ENCODE measurements at regions not wholly inside any gene's neighbourhood (a gene's known extent, or its start where the extent isn't known, plus 50 kb on each side); places are given as distances from the start of the nearest gene placed in this dataset.

GRCh38 chr17:77493238-77493820 is 352.6 kb downstream of the SEC14L1 start:
- H3K27me3 Mint-ChIP-seq, result no peaks in the 10 kb centered on the region
- H3K36me3 Mint-ChIP-seq, result peaks cover 14% of the 10 kb centered on the region
- H3K4me1 Mint-ChIP-seq, result peaks cover 7% of the 10 kb centered on the region
- POLR2A ChIA-PET, result interaction anchor here (0.8 kb wide), 1 partner anchor 20 kb away, joined by 3 read pairs; no protein-coding TSS in a partner anchor
- DNase-seq, result peak; percentile 28
- H3K4me3 Mint-ChIP-seq, result no peak overlapping the region
- H3K9me3 Mint-ChIP-seq, result no peaks in the 10 kb centered on the region
- H3K27ac Mint-ChIP-seq, result peak overlapping the region; percentile 73
- no peak for ATAC-seq (ENCODE audit: low read depth)

GRCh38 chr17:77493901-77494663 is 353.3 kb downstream of the SEC14L1 start:
- H3K4me1 Mint-ChIP-seq, result peaks cover 7% of the 10 kb centered on the region
- POLR2A ChIA-PET, result interaction anchor here (0.9 to 1.7 kb wide), 8 partner anchors 49 to 464 kb away, joined by 3 to 8 read pairs (median 4); partner anchors contain the start of gene TNRC6C
- H3K4me3 Mint-ChIP-seq, result no peak overlapping the region
- H3K27me3 Mint-ChIP-seq, result no peaks in the 10 kb centered on the region
- peaks cover 10% of the 10 kb centered on the region for H3K36me3 Mint-ChIP-seq
- no peaks in the 10 kb centered on the region for H3K9me3 Mint-ChIP-seq
- H3K27ac Mint-ChIP-seq, result peak overlapping the region; percentile 16
- DNase-seq (peak; percentile 18), ATAC-seq (ENCODE audit: low read depth) (no peak)

GRCh38 chr17:77494664-77495435 is 354.1 kb downstream of the SEC14L1 start:
- peak overlapping the region; percentile 64 for H3K27ac Mint-ChIP-seq
- peak; percentile 55 for ATAC-seq (ENCODE audit: low read depth)
- H3K27me3 Mint-ChIP-seq, result no peaks in the 10 kb centered on the region
- POLR2A ChIA-PET, result interaction anchor here (0.9 to 1.7 kb wide), 10 partner anchors 50 to 464 kb away, joined by 3 to 8 read pairs (median 4); partner anchors contain the start of gene TNRC6C
- peaks cover 7% of the 10 kb centered on the region for H3K4me1 Mint-ChIP-seq
- H3K36me3 Mint-ChIP-seq, result peaks cover 15% of the 10 kb centered on the region
- no peak overlapping the region for H3K4me3 Mint-ChIP-seq
- no peaks in the 10 kb centered on the region for H3K9me3 Mint-ChIP-seq
- DNase-seq, result peak; percentile 83

GRCh38 chr17:77495575-77495974 is 354.8 kb downstream of the SEC14L1 start:
- no peaks in the 10 kb centered on the region for H3K9me3 Mint-ChIP-seq
- POLR2A ChIA-PET, result interaction anchor here (1.1 to 1.7 kb wide), 6 partner anchors 66 to 463 kb away, joined by 3 to 8 read pairs (median 6); partner anchors contain the start of gene TNRC6C
- H3K27me3 Mint-ChIP-seq, result no peaks in the 10 kb centered on the region
- H3K27ac Mint-ChIP-seq, result no peak overlapping the region
- H3K36me3 Mint-ChIP-seq, result peaks cover 15% of the 10 kb centered on the region
- H3K4me1 Mint-ChIP-seq, result peaks cover 7% of the 10 kb centered on the region
- no peak overlapping the region for H3K4me3 Mint-ChIP-seq
- peak; percentile 22 for DNase-seq
- no peak for ATAC-seq (ENCODE audit: low read depth)

- Mint-ChIP-seq H3K27me3 (no peaks in the 10 kb centered on the region), H3K4me3 (no peak overlapping the region), H3K4me1 (peaks cover 6% of the 10 kb centered on the region), H3K27ac (no peak overlapping the region), H3K36me3 (peaks cover 17% of the 10 kb centered on the region), H3K9me3 (no peaks in the 10 kb centered on the region)
- POLR2A ChIA-PET, result interaction anchor here (1.3 to 1.6 kb wide), 2 partner anchors 96 to 104 kb away, joined by 3 to 6 read pairs; no protein-coding TSS in a partner anchor
- ATAC-seq (ENCODE audit: low read depth) (no peak), DNase-seq (peak; percentile 21)
These were observed 355.6 kb downstream of the SEC14L1 start for GRCh38 chr17:77496401-77496801.

GRCh38 chr17:77496831-77497577 is 356.2 kb downstream of the SEC14L1 start:
- POLR2A ChIA-PET, result interaction anchor here (1.3 kb wide), 1 partner anchor 97 kb away, joined by 3 read pairs; no protein-coding TSS in a partner anchor
- H3K4me3 Mint-ChIP-seq, result no peak overlapping the region
- DNase-seq (peak; percentile 26), ATAC-seq (ENCODE audit: low read depth) (no peak)
- no peaks in the 10 kb centered on the region for H3K27me3 Mint-ChIP-seq
- H3K36me3 Mint-ChIP-seq, result peaks cover 19% of the 10 kb centered on the region
- H3K27ac Mint-ChIP-seq, result no peak overlapping the region
- peaks cover 4% of the 10 kb centered on the region for H3K4me1 Mint-ChIP-seq
- H3K9me3 Mint-ChIP-seq, result no peaks in the 10 kb centered on the region

- Mint-ChIP-seq H3K36me3 (peaks cover 18% of the 10 kb centered on the region), H3K4me3 (no peak overlapping the region), H3K27ac (no peak overlapping the region), H3K4me1 (peaks cover 3% of the 10 kb centered on the region), H3K27me3 (no peaks in the 10 kb centered on the region), H3K9me3 (no peaks in the 10 kb centered on the region)
- POLR2A ChIA-PET, result no interaction called here
- peak; percentile 24 for DNase-seq
- no peak for ATAC-seq (ENCODE audit: low read depth)
These were observed 356.8 kb downstream of the SEC14L1 start for GRCh38 chr17:77497578-77497934.

GRCh38 chr17:77498091-77498741 is 357.4 kb downstream of the SEC14L1 start:
- DNase-seq, result peak; percentile 16
- POLR2A ChIA-PET, result no interaction called here
- Mint-ChIP-seq H3K4me1 (peaks cover 3% of the 10 kb centered on the region), H3K9me3 (no peaks in the 10 kb centered on the region), H3K36me3 (peaks cover 17% of the 10 kb centered on the region), H3K27me3 (no peaks in the 10 kb centered on the region), H3K27ac (no peak overlapping the region), H3K4me3 (no peak overlapping the region)
- no peak for ATAC-seq (ENCODE audit: low read depth)

GRCh38 chr17:77498791-77499698 is 358.3 kb downstream of the SEC14L1 start:
- ATAC-seq (ENCODE audit: low read depth) (no peak), DNase-seq (peak; percentile 23)
- Mint-ChIP-seq H3K27ac (no peak overlapping the region), H3K27me3 (no peaks in the 10 kb centered on the region), H3K4me3 (no peak overlapping the region), H3K9me3 (no peaks in the 10 kb centered on the region), H3K36me3 (peaks cover 17% of the 10 kb centered on the region), H3K4me1 (peaks cover 3% of the 10 kb centered on the region)
- POLR2A ChIA-PET, result no interaction called here

- peak; percentile 28 for DNase-seq
- POLR2A ChIA-PET, result no interaction called here
These were observed 359.1 kb downstream of the SEC14L1 start for GRCh38 chr17:77499699-77500435.

GRCh38 chr17:77501101-77501566 is 360.4 kb downstream of the SEC14L1 start:
- H3K27me3 Mint-ChIP-seq, result no peaks in the 10 kb centered on the region
- POLR2A ChIA-PET, result interaction anchor here (1.8 kb wide), 1 partner anchor 170 kb away, joined by 3 read pairs; no protein-coding TSS in a partner anchor
- no peak overlapping the region for H3K27ac Mint-ChIP-seq
- ATAC-seq (ENCODE audit: low read depth) (no peak), DNase-seq (peak; percentile 48)
- no peaks in the 10 kb centered on the region for H3K9me3 Mint-ChIP-seq
- no peak overlapping the region for H3K4me3 Mint-ChIP-seq
- H3K36me3 Mint-ChIP-seq, result peaks cover 15% of the 10 kb centered on the region
- no peaks in the 10 kb centered on the region for H3K4me1 Mint-ChIP-seq

More at GRCh38 chr17:77499699-77500435, 359.1 kb downstream of the SEC14L1 start:
- ATAC-seq (ENCODE audit: low read depth), result no peak
- no peak overlapping the region for H3K27ac Mint-ChIP-seq
- H3K36me3 Mint-ChIP-seq, result peaks cover 16% of the 10 kb centered on the region
- peaks cover 2% of the 10 kb centered on the region for H3K4me1 Mint-ChIP-seq
- H3K27me3 Mint-ChIP-seq, result no peaks in the 10 kb centered on the region
- no peaks in the 10 kb centered on the region for H3K9me3 Mint-ChIP-seq
- H3K4me3 Mint-ChIP-seq, result no peak overlapping the region

Measured in activated naive CD8-positive, alpha-beta T cell treated with anti-CD3 and anti-CD28 coated beads, Interleukin-2, amount 10 ng/mL, durations not matched to agents 7 days and 5 days (primary cell).